OCI-LY7 (cell line): ENCODE measurements at regions not wholly inside any gene's neighbourhood (a gene's known extent, or its start where the extent isn't known, plus 50 kb on each side); places are given as distances from the start of the nearest gene placed in this dataset.

Experiments
- BruUV-seq: library from RNA; stranded (reverse); fragments of 400-500 nt; replicated peaks from 2 replicates; lab custom pipeline; 2021; lab: Mats Ljungman, UMichigan
- CTCF ChIA-PET: fragments of 300-600 bp; sonication (Branson Sonifier 250); formaldehyde crosslinking; loops from one replicate; lab custom pipeline; 2022; ENCODE audit warnings: antibody characterized with exemption; ENCODE audit not compliant: unreplicated experiment; lab: Charles Lee
- POLR2A ChIA-PET: fragments of 300-600 bp; sonication (Branson Sonifier 250); formaldehyde crosslinking; loops from one replicate; lab custom pipeline; 2022; ENCODE audit warnings: antibody characterized with exemption; lab: Charles Lee
- DNase-seq: peaks from one replicate; pipeline ENCODE4 v3.0.0-alpha.2; 2015; ENCODE audit warnings: low spot score
- H2AFZ ChIP-seq: fragments of 200-600 bp; sonication (generic), shearing (Covaris generic); 2 replicates; pipeline ENCODE4 v1.6.1; 2014; ENCODE audit warnings: mild to moderate bottlenecking, antibody characterized with exemption, low read length, moderate library complexity
- H3K27ac ChIP-seq: fragments of 200-600 bp; sonication (generic); 2 replicates; pipeline ENCODE4 v1.5.1; 2014; ENCODE audit warnings: mixed run types, low read depth, mild to moderate bottlenecking, moderate library complexity, low read length, inconsistent platforms; ENCODE audit not compliant: poor library complexity, severe bottlenecking
- H3K36me3 ChIP-seq: fragments of 200-600 bp; sonication (generic); 2 replicates; pipeline ENCODE4 v1.6.1; 2014; ENCODE audit warnings: mild to moderate bottlenecking, antibody characterized with exemption, low read length, moderate library complexity, mixed read lengths; ENCODE audit not compliant: insufficient read depth
- H3K4me1 ChIP-seq: fragments of 200-600 bp; sonication (generic); 2 replicates; pipeline ENCODE4 v1.5.1; 2014; ENCODE audit warnings: mild to moderate bottlenecking, low read length; ENCODE audit not compliant: insufficient read depth, poor library complexity, severe bottlenecking
- H3K4me2 ChIP-seq: fragments of 200-600 bp; sonication (generic); 2 replicates; pipeline ENCODE4 v1.6.1; 2014; ENCODE audit warnings: mild to moderate bottlenecking, low read length
- H3K4me3 ChIP-seq: fragments of 200-600 bp; sonication (generic); 2 replicates; pipeline ENCODE4 v1.5.1; 2014; ENCODE audit warnings: mild to moderate bottlenecking, low read depth, low read length; ENCODE audit not compliant: poor library complexity, severe bottlenecking
- H3K79me2 ChIP-seq: fragments of 200-600 bp; sonication (generic); 2 replicates; pipeline ENCODE4 v1.6.1; 2016; ENCODE audit warnings: low read depth, mild to moderate bottlenecking, low read length, moderate library complexity, mixed read lengths; ENCODE audit not compliant: insufficient read depth
- H3K9me2 ChIP-seq: fragments of 200-600 bp; sonication (generic); 2 replicates; pipeline ENCODE4 v1.6.1; 2016; ENCODE audit warnings: mild to moderate bottlenecking, low read length, mixed read lengths; ENCODE audit not compliant: insufficient read depth
- H3K9me3 ChIP-seq: fragments of 200-600 bp; sonication (generic); 2 replicates; pipeline ENCODE4 v1.6.1; 2014; ENCODE audit warnings: mild to moderate bottlenecking, mixed run types, low read length, mixed read lengths
- H4K20me1 ChIP-seq: fragments of 200-600 bp; sonication (generic); 2 replicates; pipeline ENCODE4 v1.6.1; 2014; ENCODE audit warnings: mild to moderate bottlenecking, antibody characterized with exemption, low read length, moderate library complexity, mixed read lengths; ENCODE audit not compliant: insufficient read depth
- EZH2phosphoT487 ChIP-seq: fragments of 200-600 bp; sonication (generic); IDR thresholded peaks from 2 replicates; pipeline ENCODE4 v1.6.1; 2018; ENCODE audit warnings: low read depth, borderline replicate concordance, mild to moderate bottlenecking, mixed run types, antibody characterized with exemption, low read length, moderate library complexity, mixed read lengths
- intact Hi-C: fragments of 100-400 bp; cut with micrococcal nuclease; formaldehyde crosslinking; loops from one replicate; pipeline ENCODE4 v1.10.0; 2022; ENCODE audit not compliant: unreplicated experiment
- TF ChIP-seq, protein P1 (sequence below): fragments of 200-600 bp; sonication (generic); conservative IDR thresholded peaks from 2 replicates; pipeline ENCODE4 v1.5.1; 2014; ENCODE audit warnings: mild to moderate bottlenecking, antibody characterized with exemption, low read length, moderate library complexity, mixed read lengths

DNA sequence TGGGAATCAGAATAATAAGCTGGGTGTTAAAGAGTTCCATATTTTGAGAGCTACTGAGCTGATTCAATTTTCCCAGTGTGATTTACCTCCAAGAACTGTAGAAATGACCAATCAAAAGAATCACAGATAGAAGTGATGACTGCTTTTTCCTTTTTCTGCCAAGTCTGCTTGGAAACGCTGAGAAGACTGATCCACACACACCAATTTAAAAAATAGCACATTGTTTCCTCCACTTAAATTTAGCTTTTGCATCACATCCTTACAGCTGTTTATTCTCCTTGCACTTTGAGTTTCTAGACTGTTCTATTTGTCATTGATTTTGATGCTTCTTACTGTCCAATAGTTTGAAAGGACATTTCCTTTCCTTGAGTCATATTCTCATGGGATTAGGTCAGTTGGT is 590.3 kb upstream of the CHAC2 start:
- no peaks in the 10 kb centered on the region for H3K4me1 ChIP-seq
- no TSS peak for BruUV-seq
- TF ChIP-seq, protein P1, sequence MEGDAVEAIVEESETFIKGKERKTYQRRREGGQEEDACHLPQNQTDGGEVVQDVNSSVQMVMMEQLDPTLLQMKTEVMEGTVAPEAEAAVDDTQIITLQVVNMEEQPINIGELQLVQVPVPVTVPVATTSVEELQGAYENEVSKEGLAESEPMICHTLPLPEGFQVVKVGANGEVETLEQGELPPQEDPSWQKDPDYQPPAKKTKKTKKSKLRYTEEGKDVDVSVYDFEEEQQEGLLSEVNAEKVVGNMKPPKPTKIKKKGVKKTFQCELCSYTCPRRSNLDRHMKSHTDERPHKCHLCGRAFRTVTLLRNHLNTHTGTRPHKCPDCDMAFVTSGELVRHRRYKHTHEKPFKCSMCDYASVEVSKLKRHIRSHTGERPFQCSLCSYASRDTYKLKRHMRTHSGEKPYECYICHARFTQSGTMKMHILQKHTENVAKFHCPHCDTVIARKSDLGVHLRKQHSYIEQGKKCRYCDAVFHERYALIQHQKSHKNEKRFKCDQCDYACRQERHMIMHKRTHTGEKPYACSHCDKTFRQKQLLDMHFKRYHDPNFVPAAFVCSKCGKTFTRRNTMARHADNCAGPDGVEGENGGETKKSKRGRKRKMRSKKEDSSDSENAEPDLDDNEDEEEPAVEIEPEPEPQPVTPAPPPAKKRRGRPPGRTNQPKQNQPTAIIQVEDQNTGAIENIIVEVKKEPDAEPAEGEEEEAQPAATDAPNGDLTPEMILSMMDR, result no peak
- TF ChIP-seq EZH2phosphoT487, result no peak
- H3K27ac ChIP-seq, result no peak overlapping the region
- no peaks in the 10 kb centered on the region for H4K20me1 ChIP-seq
- ChIA-PET POLR2A (no interaction called here), CTCF (no interaction called here)
- DNase-seq, result no peak
- no peak overlapping the region for H2AFZ ChIP-seq
- no peak overlapping the region for H3K4me3 ChIP-seq
- H3K9me3 ChIP-seq, result no peaks in the 10 kb centered on the region
- no peaks in the 10 kb centered on the region for H3K36me3 ChIP-seq
- intact Hi-C loops, result no loop called here
- no peaks in the 10 kb centered on the region for H3K9me2 ChIP-seq
- no peaks in the 10 kb centered on the region for H3K79me2 ChIP-seq
- no peak overlapping the region for H3K4me2 ChIP-seq

GRCh38 chr2:53174539-53174938 is 593.1 kb upstream of the CHAC2 start:
- Histone ChIP-seq H3K9me2 (no peaks in the 10 kb centered on the region), H3K9me3 (no peaks in the 10 kb centered on the region), H3K4me3 (no peak overlapping the region), H4K20me1 (no peaks in the 10 kb centered on the region), H3K36me3 (no peaks in the 10 kb centered on the region), H3K4me2 (no peak overlapping the region), H2AFZ (no peak overlapping the region), H3K27ac (no peak overlapping the region), H3K79me2 (no peaks in the 10 kb centered on the region), H3K4me1 (no peaks in the 10 kb centered on the region)
- no peak for DNase-seq
- no peak for TF ChIP-seq EZH2phosphoT487
- intact Hi-C loops, result no loop called here
- ChIA-PET POLR2A (no interaction called here), CTCF (no interaction called here)
- no TSS peak for BruUV-seq

GRCh38 chr2:53173698-53174455 is 593.7 kb upstream of the CHAC2 start:
- no peak for DNase-seq
- no TSS peak for BruUV-seq
- Histone ChIP-seq H3K9me2 (no peaks in the 10 kb centered on the region), H3K27ac (no peak overlapping the region), H3K36me3 (no peaks in the 10 kb centered on the region), H3K79me2 (no peaks in the 10 kb centered on the region), H2AFZ (no peak overlapping the region), H4K20me1 (no peaks in the 10 kb centered on the region), H3K4me2 (no peak overlapping the region), H3K9me3 (no peaks in the 10 kb centered on the region), H3K4me3 (no peak overlapping the region), H3K4me1 (no peaks in the 10 kb centered on the region)
- ChIA-PET CTCF (no interaction called here), POLR2A (no interaction called here)
- TF ChIP-seq EZH2phosphoT487, result no peak
- TF ChIP-seq, protein P1, result no peak
- intact Hi-C loops, result no loop called here
